GM21825 (cell line): ENCODE measurements at regions not wholly inside any gene's neighbourhood (a gene's known extent, or its start where the extent isn't known, plus 50 kb on each side); places are given as distances from the start of the nearest gene placed in this dataset.

Source experiments
- ATAC-seq: cut with Tn5 transposase; IDR thresholded peaks from one replicate; pipeline ENCODE4 v1.9.1; 2021; ENCODE audit warnings: mild to moderate bottlenecking, moderate library complexity; ENCODE audit not compliant: unreplicated experiment

GRCh38 chr19:30122431-30122830 is 180.4 kb downstream of the URI1 start:
- no peak for ATAC-seq

- ATAC-seq = no peak
These were observed 181.1 kb downstream of the URI1 start for GRCh38 chr19:30123119-30123518.

- ATAC-seq = no peak
These were observed 181.6 kb downstream of the URI1 start for GRCh38 chr19:30123611-30124010.

GRCh38 chr19:30128211-30128610 is 186.2 kb downstream of the URI1 start:
- no peak for ATAC-seq

- ATAC-seq = no peak
These were observed 188.5 kb downstream of the URI1 start for GRCh38 chr19:30130356-30131122.

- no peak for ATAC-seq
These were observed 189.2 kb downstream of the URI1 start for GRCh38 chr19:30131246-30131645.

- no peak for ATAC-seq
These were observed 189.8 kb downstream of the URI1 start for GRCh38 chr19:30131722-30132291.

- ATAC-seq = no peak
These were observed 190.5 kb downstream of the URI1 start for GRCh38 chr19:30132343-30133075.

- ATAC-seq = no peak
These were observed 191.8 kb downstream of the URI1 start for GRCh38 chr19:30133803-30134202.

- ATAC-seq = no peak
These were observed 193.2 kb downstream of the URI1 start for GRCh38 chr19:30135093-30135757.

- no peak for ATAC-seq
These were observed 193.8 kb downstream of the URI1 start for GRCh38 chr19:30135797-30136196.

GRCh38 chr19:30136611-30137195 is 194.7 kb downstream of the URI1 start:
- ATAC-seq = no peak

GRCh38 chr19:30137747-30138146 is 195.7 kb downstream of the URI1 start:
- ATAC-seq = no peak

GRCh38 chr19:30144242-30144758 is 202.3 kb downstream of the URI1 start:
- ATAC-seq = no peak

GRCh38 chr19:30144802-30145201 is 202.8 kb downstream of the URI1 start:
- no peak for ATAC-seq

GRCh38 chr19:30145467-30145866 is 203.4 kb downstream of the URI1 start:
- no peak for ATAC-seq

- no peak for ATAC-seq
These were observed 204.3 kb downstream of the URI1 start for GRCh38 chr19:30146346-30146745.

GRCh38 chr19:30148039-30148790 is 206.2 kb downstream of the URI1 start:
- ATAC-seq = no peak

GRCh38 chr19:30148803-30149202 is 206.8 kb downstream of the URI1 start:
- ATAC-seq = no peak

GRCh38 chr19:30149300-30149699 is 207.3 kb downstream of the URI1 start:
- ATAC-seq = no peak
